HG03469 (cell line): ENCODE measurements at regions not wholly inside any gene's neighbourhood (a gene's known extent, or its start where the extent isn't known, plus 50 kb on each side); places are given as distances from the start of the nearest gene placed in this dataset.
"Not testable (repeated sequence)": the region's sequence is repeated elsewhere in the genome, so short reads cannot be mapped to it uniquely, and the experiment has no call there.

Experiments used
- ATAC-seq: cut with Tn5 transposase; IDR thresholded peaks from one replicate; pipeline ENCODE4 v1.9.1; 2021; ENCODE audit warnings: mild to moderate bottlenecking, moderate library complexity, moderate number of reproducible peaks; ENCODE audit not compliant: unreplicated experiment

- ATAC-seq, result no peak
Observed at GRCh38 chr6:93859971-93860370, 440.6 kb upstream of the EPHA7 start.

GRCh38 chr6:93858213-93858612 lies 438.9 kb upstream of the EPHA7 start:
- ATAC-seq, result no peak

GRCh38 chr6:93849857-93850256 lies 430.5 kb upstream of the EPHA7 start:
- ATAC-seq, result no peak

GRCh38 chr6:93848031-93848742 lies 428.8 kb upstream of the EPHA7 start:
- ATAC-seq, result no peak

GRCh38 chr6:93842178-93842577 lies 422.8 kb upstream of the EPHA7 start:
- no peak for ATAC-seq

- not testable (repeated sequence) for ATAC-seq
Observed at GRCh38 chr6:93835451-93836145, 416.2 kb upstream of the EPHA7 start.

GRCh38 chr6:93835026-93835425 lies 415.7 kb upstream of the EPHA7 start:
- ATAC-seq, result not testable (repeated sequence)

- not testable (repeated sequence) for ATAC-seq
Observed at GRCh38 chr6:93833326-93833725, 414.0 kb upstream of the EPHA7 start.

- not testable (repeated sequence) for ATAC-seq
Observed at GRCh38 chr6:93829757-93830156, 410.4 kb upstream of the EPHA7 start.

GRCh38 chr6:93829009-93829408 lies 409.6 kb upstream of the EPHA7 start:
- ATAC-seq, result no peak

- no peak for ATAC-seq
Observed at GRCh38 chr6:93828553-93828952, 409.2 kb upstream of the EPHA7 start.

- ATAC-seq, result no peak
Observed at GRCh38 chr6:93827728-93828127, 408.4 kb upstream of the EPHA7 start.

- no peak for ATAC-seq
Observed at GRCh38 chr6:93825950-93826349, 406.6 kb upstream of the EPHA7 start.

- ATAC-seq, result no peak
Observed at GRCh38 chr6:93823489-93823888, 404.1 kb upstream of the EPHA7 start.

GRCh38 chr6:93822434-93823265 lies 403.3 kb upstream of the EPHA7 start:
- no peak for ATAC-seq

GRCh38 chr6:93821953-93822352 lies 402.6 kb upstream of the EPHA7 start:
- no peak for ATAC-seq

- ATAC-seq, result no peak
Observed at GRCh38 chr6:93820465-93821082, 401.2 kb upstream of the EPHA7 start.

- no peak for ATAC-seq
Observed at GRCh38 chr6:93819189-93819588, 399.8 kb upstream of the EPHA7 start.

GRCh38 chr6:93817937-93818336 lies 398.6 kb upstream of the EPHA7 start:
- no peak for ATAC-seq

- ATAC-seq, result no peak
Observed at GRCh38 chr6:93806409-93807270, 387.3 kb upstream of the EPHA7 start.
